A549 (cell line): ENCODE measurements at regions not wholly inside any gene's neighbourhood (a gene's known extent, or its start where the extent isn't known, plus 50 kb on each side); places are given as distances from the start of the nearest gene placed in this dataset.

Source experiments
- ATAC-seq, 2 experiments: fragments of 200-7000 bp in 1 of 2; fragments of >200 bp in 1 of 2; cut with Nextera tagmentation in 1 of 2; cut with Tn5 transposase in 1 of 2; 3 replicates each; pipeline versions ENCODE4 v1.8.0 to v1.9.1; 2018 to 2020; ENCODE audit warnings: mild to moderate bottlenecking in 1 of 2, moderate library complexity in 1 of 2
- CTCF ChIA-PET: fragments of 300-600 bp; sonication (Branson Sonifier 250); formaldehyde crosslinking; extraction: SDS; loops from one replicate; lab custom pipeline; 2021; ENCODE audit warnings: antibody characterized with exemption, inconsistent platforms; lab: Yijun Ruan, JAX
- POLR2A ChIA-PET: fragments of 350-600 bp; formaldehyde crosslinking; extraction: SDS; loops from one replicate; lab custom pipeline; 2021; ENCODE audit warnings: antibody characterized with exemption, inconsistent platforms; lab: Yijun Ruan, JAX
- DNase-seq, 2 experiments: peaks; one replicate each; pipeline versions ENCODE4 v3.0.0 to v3.0.0-alpha.2; 2011 to 2016; ENCODE audit warnings: low read depth in 1 of 2, low spot score in 1 of 2
- FAIRE-seq: peaks from 2 replicates; lab custom pipeline; 2011; peaks lifted over from hg19 to GRCh38; lab: Jason Lieb, UNC
- H3K27ac ChIP-seq, 2 experiments: fragments of >200 bp; sonication (Bioruptor Twin); formaldehyde crosslinking; 3 replicates each; pipeline ENCODE4 v1.5.1; 2016 to 2017
- H3K4me1 ChIP-seq: fragments of >200 bp; sonication (Bioruptor Twin); formaldehyde crosslinking; 3 replicates; pipeline ENCODE4 v1.6.1; 2016
- H3K4me2 ChIP-seq: fragments of >200 bp; sonication (Bioruptor Twin); formaldehyde crosslinking; 3 replicates; pipeline ENCODE4 v1.6.1; 2016
- H3K4me3 ChIP-seq: fragments of >200 bp; sonication (Bioruptor Twin); formaldehyde crosslinking; 3 replicates; pipeline ENCODE4 v1.5.1; 2016
- H3K9me3 ChIP-seq: fragments of >200 bp; sonication (Bioruptor Twin); formaldehyde crosslinking; 3 replicates; pipeline ENCODE4 v1.6.1; 2016
- CBX8 ChIP-seq: fragments of 200-600 bp; sonication (generic); IDR thresholded peaks from 2 replicates; pipeline ENCODE4 v1.6.1; 2016
- CHD4 ChIP-seq: fragments of 200-600 bp; sonication (generic); IDR thresholded peaks from 2 replicates; pipeline ENCODE4 v1.6.1; 2016; ENCODE audit warnings: antibody characterized with exemption, mild to moderate bottlenecking, borderline replicate concordance
- E2F6 ChIP-seq: IDR thresholded peaks from 2 replicates; pipeline ENCODE4 v1.6.1; 2012; ENCODE audit warnings: low read depth, borderline replicate concordance
- EHF ChIP-seq: fragments of 250-450 bp; sonication (Bioruptor Pico); IDR thresholded peaks from 2 replicates; pipeline ENCODE4 v1.5.0; 2020; ENCODE audit warnings: mild to moderate bottlenecking
- EHMT2 ChIP-seq: fragments of 200-600 bp; sonication (generic); IDR thresholded peaks from 2 replicates; pipeline ENCODE4 v1.6.1; 2016; ENCODE audit warnings: antibody characterized with exemption, low read depth, mild to moderate bottlenecking, moderate library complexity
- FOSB ChIP-seq: fragments of 250-450 bp; sonication (Bioruptor Pico); IDR thresholded peaks from 2 replicates; pipeline ENCODE4 v1.5.0; 2020; ENCODE audit warnings: mild to moderate bottlenecking, moderate library complexity
- FOXS1 ChIP-seq: fragments of 250-450 bp; sonication (Bioruptor Pico); IDR thresholded peaks from 2 replicates; pipeline ENCODE4 v1.5.0; 2020; ENCODE audit warnings: mild to moderate bottlenecking, moderate library complexity
- HOXB5 ChIP-seq: fragments of 250-450 bp; sonication (Bioruptor Pico); IDR thresholded peaks from 2 replicates; pipeline ENCODE4 v1.5.0; 2020; ENCODE audit warnings: mild to moderate bottlenecking, moderate library complexity
- JUNB ChIP-seq: fragments of >200 bp; sonication (Bioruptor Twin); formaldehyde crosslinking; IDR thresholded peaks from 2 replicates; pipeline ENCODE4 v1.6.1; 2016
- KDM1A ChIP-seq: fragments of 200-600 bp; sonication (generic); IDR thresholded peaks from 2 replicates; pipeline ENCODE4 v1.6.1; 2016; ENCODE audit warnings: low read depth, mild to moderate bottlenecking
- KDM5A ChIP-seq: fragments of 200-600 bp; sonication (generic); IDR thresholded peaks from 2 replicates; pipeline ENCODE4 v1.6.1; 2016; ENCODE audit warnings: antibody characterized with exemption, mild to moderate bottlenecking
- MAFK ChIP-seq: fragments of 450-650 bp; IDR thresholded peaks from 2 replicates; pipeline ENCODE4 v1.6.1; 2014; ENCODE audit not compliant: partially characterized antibody
- NFE2L2 ChIP-seq: fragments of 150-350 bp; conservative IDR thresholded peaks from 2 replicates; pipeline ENCODE4 v1.6.1; 2014; ENCODE audit warnings: low read length
- POLR2A ChIP-seq: IDR thresholded peaks from 2 replicates; pipeline ENCODE4 v1.6.1; 2012; ENCODE audit warnings: mild to moderate bottlenecking, low read length
- POLR2AphosphoS2 ChIP-seq: conservative IDR thresholded peaks from 2 replicates; pipeline ENCODE4 v1.6.1; 2012; ENCODE audit warnings: low read length, improper control_type of control experiment, inconsistent platforms
- RAD21 ChIP-seq, 2 experiments: fragments of >200 bp in 1 of 2; sonication (Bioruptor Twin) in 1 of 2; formaldehyde crosslinking in 1 of 2; IDR thresholded peaks in 1 of 2; conservative IDR thresholded peaks in 1 of 2; 2 replicates in 1 of 2; 3 replicates in 1 of 2; pipeline ENCODE4 v1.6.1; 2012 to 2018; ENCODE audit warnings: inconsistent platforms in 1 of 2
- RARB ChIP-seq: fragments of 250-450 bp; sonication (Bioruptor Pico); IDR thresholded peaks from 2 replicates; pipeline ENCODE4 v1.8.0; 2021; ENCODE audit warnings: mild to moderate bottlenecking, moderate library complexity
- RCOR1 ChIP-seq: fragments of 150-350 bp; IDR thresholded peaks from 2 replicates; pipeline ENCODE4 v1.6.1; 2014; ENCODE audit warnings: antibody characterized with exemption, low read length, low read depth
- SMC3 ChIP-seq: fragments of >200 bp; sonication (Bioruptor Twin); formaldehyde crosslinking; IDR thresholded peaks from 3 replicates; pipeline ENCODE4 v1.6.1; 2018; ENCODE audit warnings: inconsistent platforms
- SREBF2 ChIP-seq: fragments of 450-650 bp; IDR thresholded peaks from 2 replicates; pipeline ENCODE4 v1.6.1; 2014; ENCODE audit warnings: mild to moderate bottlenecking, moderate library complexity
- TP53 ChIP-seq: fragments of 250-450 bp; sonication (Bioruptor Pico); IDR thresholded peaks from 2 replicates; pipeline ENCODE4 v1.5.0; 2021; ENCODE audit warnings: mild to moderate bottlenecking, moderate library complexity
- ZC3H11A ChIP-seq: fragments of 450-650 bp; IDR thresholded peaks from 2 replicates; pipeline ENCODE4 v1.6.1; 2014; ENCODE audit warnings: antibody characterized with exemption, mild to moderate bottlenecking
- ZFP36 ChIP-seq: fragments of 450-650 bp; IDR thresholded peaks from 2 replicates; pipeline ENCODE4 v1.6.1; 2014; ENCODE audit warnings: borderline replicate concordance; ENCODE audit not compliant: partially characterized antibody
- ZNF302 ChIP-seq: fragments of 250-450 bp; sonication (Bioruptor Pico); IDR thresholded peaks from 2 replicates; pipeline ENCODE4 v1.9.0; 2021; ENCODE audit warnings: inconsistent platforms, mild to moderate bottlenecking, moderate library complexity
- WGBS: methylation state at CpG from one replicate; pipeline ENCODE4 v1.1.6; 2017; ENCODE audit errors: missing lambda C conversion rate; 5-methylcytosine and 5-hydroxymethylcytosine counted together
- TF ChIP-seq, protein P1 (sequence below): fragments of >200 bp; sonication (Bioruptor Twin); formaldehyde crosslinking; IDR thresholded peaks from 3 replicates; pipeline ENCODE4 v1.6.1; 2016
- TF ChIP-seq, protein P2 (sequence below): fragments of 200-600 bp; sonication (generic); IDR thresholded peaks from 2 replicates; pipeline ENCODE4 v1.6.1; 2016; ENCODE audit warnings: antibody characterized with exemption, mild to moderate bottlenecking, moderate library complexity

- TF ChIP-seq SMC3: no peak
- TF ChIP-seq CHD4: no peak
- TF ChIP-seq MAFK: no peak
Measured at GRCh38 chr7:12905671-12906070, 218.2 kb downstream of the ARL4A start (continued).

GRCh38 chr7:12907774-12908173 is 220.3 kb downstream of the ARL4A start:
- POLR2A ChIA-PET: no interaction called here
- H3K4me2 ChIP-seq: no peak overlapping the region
- TF ChIP-seq RCOR1 (no peak), EHF (CRISPR knock-in tag) (no peak), E2F6 (no peak), SREBF2 (no peak), TP53 (CRISPR knock-in tag) (no peak), ZNF302 (CRISPR knock-in tag) (no peak), HOXB5 (CRISPR knock-in tag) (no peak), FOSB (no peak), KDM5A (no peak), RARB (no peak), JUNB (no peak), POLR2A (no peak), MAFK (no peak), KDM1A (no peak), ZC3H11A (no peak), NFE2L2 (no peak), CHD4 (no peak)
- ATAC-seq (no peak), DNase-seq (no peak), FAIRE-seq (no peak)
- H3K9me3 ChIP-seq: no peaks in the 10 kb centered on the region
- WGBS: 83% methylated on average over 2 of the region's 2 CpGs
- H3K27ac ChIP-seq: no peak overlapping the region
- no peak overlapping the region for H3K4me3 ChIP-seq
- CTCF ChIA-PET: interaction anchor here (0.6 kb wide), 1 partner anchor 354 kb away, joined by 4 read pairs; no protein-coding TSS in a partner anchor
- H3K4me1 ChIP-seq: no peaks in the 10 kb centered on the region

GRCh38 chr7:12909483-12909882 is 222.1 kb downstream of the ARL4A start:
- Histone ChIP-seq H3K4me3 (no peak overlapping the region), H3K9me3 (no peaks in the 10 kb centered on the region), H3K4me1 (no peaks in the 10 kb centered on the region), H3K4me2 (no peak overlapping the region), H3K27ac (no peak overlapping the region)
- TF ChIP-seq KDM5A (no peak), POLR2AphosphoS2 (no peak), FOXS1 (CRISPR knock-in tag) (no peak)
- no peak for DNase-seq
- ChIA-PET POLR2A (no interaction called here), CTCF (interaction anchor here (1.5 kb wide), 1 partner anchor 16 kb away, joined by 3 read pairs; no protein-coding TSS in a partner anchor)
- 90% methylated on average over 1 of the region's 1 CpG for whole genome bisulfite sequencing
- no peak for ATAC-seq
- FAIRE-seq: no peak

GRCh38 chr7:12911053-12911452 is 223.6 kb downstream of the ARL4A start:
- Histone ChIP-seq H3K4me3 (no peak overlapping the region), H3K27ac (no peak overlapping the region), H3K4me2 (no peak overlapping the region), H3K4me1 (no peaks in the 10 kb centered on the region), H3K9me3 (no peaks in the 10 kb centered on the region)
- ATAC-seq (no peak), FAIRE-seq (no peak), DNase-seq (no peak)
- CTCF ChIA-PET: interaction anchor here (1.5 kb wide), 1 partner anchor 14 kb away, joined by 3 read pairs; no protein-coding TSS in a partner anchor
- POLR2A ChIA-PET: no interaction called here
- TF ChIP-seq FOSB (no peak), KDM5A (no peak)
- WGBS: 64% methylated on average over 2 of the region's 2 CpGs

DNA sequence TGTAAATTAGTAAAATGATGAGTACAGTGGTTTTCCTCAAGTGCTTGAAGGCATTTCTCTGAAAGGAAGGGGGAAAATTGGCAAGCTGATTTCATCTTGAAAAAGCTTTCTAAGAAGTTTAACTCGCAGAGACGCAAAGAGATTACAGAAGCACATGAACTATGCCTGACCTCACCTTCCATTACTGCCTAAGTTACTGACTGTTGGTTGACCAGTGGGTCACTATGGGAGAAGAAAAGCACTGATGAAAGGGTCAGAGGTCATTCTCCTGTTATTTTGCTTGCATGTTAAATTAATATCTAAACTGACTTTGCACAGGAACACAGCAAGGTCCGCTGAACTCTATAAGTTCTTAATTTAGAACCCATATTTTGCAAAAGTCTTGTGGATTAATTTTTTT is 225.6 kb downstream of the ARL4A start:
- Histone ChIP-seq H3K4me1 (no peaks in the 10 kb centered on the region), H3K27ac (no peak overlapping the region), H3K9me3 (no peaks in the 10 kb centered on the region), H3K4me2 (no peak overlapping the region), H3K4me3 (no peak overlapping the region)
- ATAC-seq: no peak
- CTCF ChIA-PET: interaction anchor here (1.2 to 1.9 kb wide), 2 partner anchors 18 to 226 kb away, joined by 3 to 4 read pairs; no protein-coding TSS in a partner anchor
- POLR2A ChIA-PET: no interaction called here
- TF ChIP-seq, protein P1, sequence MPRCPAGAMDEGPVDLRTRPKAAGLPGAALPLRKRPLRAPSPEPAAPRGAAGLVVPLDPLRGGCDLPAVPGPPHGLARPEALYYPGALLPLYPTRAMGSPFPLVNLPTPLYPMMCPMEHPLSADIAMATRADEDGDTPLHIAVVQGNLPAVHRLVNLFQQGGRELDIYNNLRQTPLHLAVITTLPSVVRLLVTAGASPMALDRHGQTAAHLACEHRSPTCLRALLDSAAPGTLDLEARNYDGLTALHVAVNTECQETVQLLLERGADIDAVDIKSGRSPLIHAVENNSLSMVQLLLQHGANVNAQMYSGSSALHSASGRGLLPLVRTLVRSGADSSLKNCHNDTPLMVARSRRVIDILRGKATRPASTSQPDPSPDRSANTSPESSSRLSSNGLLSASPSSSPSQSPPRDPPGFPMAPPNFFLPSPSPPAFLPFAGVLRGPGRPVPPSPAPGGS: no peak
- no peak for TF ChIP-seq TP53 (CRISPR knock-in tag)
- TF ChIP-seq KDM5A: no peak
- TF ChIP-seq FOSB: no peak
- TF ChIP-seq RAD21 (conservative IDR thresholded peaks at IDR 0.05 in 1 of 2, IDR thresholded peaks at IDR 0.05 in 1 of 2): no peak
- TF ChIP-seq NFE2L2: no peak
- TF ChIP-seq EHMT2: no peak
- no peak for TF ChIP-seq ZFP36
- no peak for TF ChIP-seq FOXS1 (CRISPR knock-in tag)
- TF ChIP-seq SMC3: no peak
- TF ChIP-seq, protein P2, sequence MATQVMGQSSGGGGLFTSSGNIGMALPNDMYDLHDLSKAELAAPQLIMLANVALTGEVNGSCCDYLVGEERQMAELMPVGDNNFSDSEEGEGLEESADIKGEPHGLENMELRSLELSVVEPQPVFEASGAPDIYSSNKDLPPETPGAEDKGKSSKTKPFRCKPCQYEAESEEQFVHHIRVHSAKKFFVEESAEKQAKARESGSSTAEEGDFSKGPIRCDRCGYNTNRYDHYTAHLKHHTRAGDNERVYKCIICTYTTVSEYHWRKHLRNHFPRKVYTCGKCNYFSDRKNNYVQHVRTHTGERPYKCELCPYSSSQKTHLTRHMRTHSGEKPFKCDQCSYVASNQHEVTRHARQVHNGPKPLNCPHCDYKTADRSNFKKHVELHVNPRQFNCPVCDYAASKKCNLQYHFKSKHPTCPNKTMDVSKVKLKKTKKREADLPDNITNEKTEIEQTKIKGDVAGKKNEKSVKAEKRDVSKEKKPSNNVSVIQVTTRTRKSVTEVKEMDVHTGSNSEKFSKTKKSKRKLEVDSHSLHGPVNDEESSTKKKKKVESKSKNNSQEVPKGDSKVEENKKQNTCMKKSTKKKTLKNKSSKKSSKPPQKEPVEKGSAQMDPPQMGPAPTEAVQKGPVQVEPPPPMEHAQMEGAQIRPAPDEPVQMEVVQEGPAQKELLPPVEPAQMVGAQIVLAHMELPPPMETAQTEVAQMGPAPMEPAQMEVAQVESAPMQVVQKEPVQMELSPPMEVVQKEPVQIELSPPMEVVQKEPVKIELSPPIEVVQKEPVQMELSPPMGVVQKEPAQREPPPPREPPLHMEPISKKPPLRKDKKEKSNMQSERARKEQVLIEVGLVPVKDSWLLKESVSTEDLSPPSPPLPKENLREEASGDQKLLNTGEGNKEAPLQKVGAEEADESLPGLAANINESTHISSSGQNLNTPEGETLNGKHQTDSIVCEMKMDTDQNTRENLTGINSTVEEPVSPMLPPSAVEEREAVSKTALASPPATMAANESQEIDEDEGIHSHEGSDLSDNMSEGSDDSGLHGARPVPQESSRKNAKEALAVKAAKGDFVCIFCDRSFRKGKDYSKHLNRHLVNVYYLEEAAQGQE: no peak
- TF ChIP-seq SREBF2: no peak
- TF ChIP-seq CBX8: no peak
- WGBS: 54% methylated on average over 3 of the region's 3 CpGs
- no peak for DNase-seq
- no peak for FAIRE-seq
